HepG2 (cell line): ENCODE measurements at regions not wholly inside any gene's neighbourhood (a gene's known extent, or its start where the extent isn't known, plus 50 kb on each side); places are given as distances from the start of the nearest gene placed in this dataset.

Experiments used
- CCAR2 ChIP-seq: fragments of 200-400 bp; formaldehyde crosslinking; optimal IDR thresholded peaks from 2 replicates; pipeline ENCODE3; 2018; ENCODE audit warnings: low read depth, mild to moderate bottlenecking, low read length, moderate library complexity
- CHD4 ChIP-seq: fragments of 200-600 bp; sonication (generic); IDR thresholded peaks from 2 replicates; pipeline ENCODE4 v1.7.0; 2017; ENCODE audit warnings: mild to moderate bottlenecking, low read length, borderline replicate concordance
- DNMT3B ChIP-seq: conservative IDR thresholded peaks from 2 replicates; pipeline ENCODE4 v1.6.1; 2016; ENCODE audit warnings: missing biosample characterization, control low read depth
- GPBP1L1 ChIP-seq: sonication (generic); formaldehyde crosslinking; IDR thresholded peaks from 2 replicates; pipeline ENCODE4 v1.5.0; 2020; ENCODE audit warnings: mild to moderate bottlenecking, missing genetic modification reagents
- HNF1A ChIP-seq, 2 experiments: sonication (generic) in 1 of 2; formaldehyde crosslinking in 1 of 2; IDR thresholded peaks; 2 replicates each; pipeline versions ENCODE4 v1.4.0 to v1.6.1; 2016 to 2020; ENCODE audit warnings: borderline replicate concordance in 1 of 2, low read depth in 1 of 2, mild to moderate bottlenecking in 1 of 2, missing genetic modification reagents in 1 of 2
- HNRNPUL1 ChIP-seq: fragments of 200-400 bp; formaldehyde crosslinking; IDR thresholded peaks from 2 replicates; pipeline ENCODE4 v1.6.1; 2017; ENCODE audit warnings: low read depth, mild to moderate bottlenecking, low read length, moderate library complexity
- NAIF1 ChIP-seq: sonication (generic); formaldehyde crosslinking; IDR thresholded peaks from 2 replicates; pipeline ENCODE4 v1.5.0; 2020; ENCODE audit warnings: mild to moderate bottlenecking, missing genetic modification reagents, borderline replicate concordance
- NRL ChIP-seq: sonication (generic); formaldehyde crosslinking; IDR thresholded peaks from 2 replicates; pipeline ENCODE4 v1.5.0; 2020; ENCODE audit warnings: missing genetic modification reagents, mild to moderate bottlenecking, moderate library complexity, borderline replicate concordance
- RBM39 ChIP-seq: fragments of 200-400 bp; formaldehyde crosslinking; IDR thresholded peaks from one replicate; pipeline ENCODE4 v1.6.1; 2018; ENCODE audit warnings: antibody characterized with exemption, mild to moderate bottlenecking, low read depth, low read length; ENCODE audit not compliant: poor library complexity, severe bottlenecking
- RNF2 ChIP-seq: fragments of 450-650 bp; conservative IDR thresholded peaks from 2 replicates; pipeline ENCODE4 v1.6.1; 2016; ENCODE audit warnings: low read depth
- SMAD9 ChIP-seq: sonication (generic); formaldehyde crosslinking; IDR thresholded peaks from 2 replicates; pipeline ENCODE4 v1.5.1; 2020; ENCODE audit warnings: mild to moderate bottlenecking, missing genetic modification reagents
- SP1 ChIP-seq, 2 experiments: fragments of 450-650 bp in 1 of 2; sonication (generic) in 1 of 2; formaldehyde crosslinking in 1 of 2; IDR thresholded peaks; 2 replicates each; pipeline versions ENCODE4 v1.4.0 to v1.6.1; 2016 to 2020; ENCODE audit warnings: missing genetic modification reagents in 1 of 2
- TCF12 ChIP-seq, 2 experiments: fragments of 450-650 bp in 1 of 2; sonication (generic) in 1 of 2; formaldehyde crosslinking in 1 of 2; IDR thresholded peaks; 2 replicates each; pipeline versions ENCODE4 v1.6.1 to v1.8.0; 2017 to 2022; ENCODE audit warnings: antibody characterized with exemption in 1 of 2, mild to moderate bottlenecking in 1 of 2, missing genetic modification reagents in 1 of 2, moderate library complexity in 1 of 2
- TSC22D2 ChIP-seq: sonication (generic); formaldehyde crosslinking; IDR thresholded peaks from 2 replicates; pipeline ENCODE4 v1.5.1; 2020; ENCODE audit warnings: missing genetic modification reagents, mild to moderate bottlenecking, borderline replicate concordance
- ZNF382 ChIP-seq: sonication (generic); formaldehyde crosslinking; IDR thresholded peaks from 2 replicates; pipeline ENCODE4 v1.5.0; 2020; ENCODE audit warnings: missing genetic modification reagents, mild to moderate bottlenecking, borderline replicate concordance
- ZNF558 ChIP-seq: sonication (generic); formaldehyde crosslinking; IDR thresholded peaks from 2 replicates; pipeline ENCODE4 v1.9.0; 2022; ENCODE audit warnings: mild to moderate bottlenecking, missing genetic modification reagents, borderline replicate concordance
- ZSCAN31 ChIP-seq: sonication (generic); formaldehyde crosslinking; IDR thresholded peaks from 2 replicates; pipeline ENCODE4 v1.5.0; 2020; ENCODE audit warnings: low read depth, mild to moderate bottlenecking, missing genetic modification reagents
- TF ChIP-seq, protein P1 (sequence below): sonication (generic); formaldehyde crosslinking; IDR thresholded peaks from 2 replicates; pipeline ENCODE4 v1.4.0; 2020; ENCODE audit warnings: missing genetic modification reagents, borderline replicate concordance

DNA sequence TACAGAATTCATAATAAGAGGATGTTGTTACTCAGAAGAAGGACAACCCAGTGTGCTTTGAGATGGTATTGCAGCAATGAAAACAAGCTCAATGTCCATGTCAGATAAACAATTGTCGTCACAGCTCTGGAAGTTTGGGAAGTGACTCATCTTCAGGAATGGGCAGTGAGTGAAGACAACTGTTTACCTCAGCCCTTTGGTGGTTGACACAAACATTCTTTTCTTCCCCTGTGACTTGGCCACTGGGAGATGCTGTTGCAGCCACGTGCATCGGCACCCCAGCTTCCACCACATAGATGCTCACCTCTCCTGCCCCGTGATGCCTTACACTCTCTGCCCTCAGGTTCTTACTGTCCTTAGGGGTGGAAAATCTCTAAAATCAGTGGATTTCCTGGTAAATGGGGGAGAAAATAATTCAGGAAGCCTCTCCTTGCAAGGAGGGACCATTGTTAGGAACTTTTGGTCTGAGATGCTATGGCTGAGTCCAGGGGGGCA lies 114.1 kb upstream of the GALNT15 start (continued):
- TF ChIP-seq ZSCAN31 (CRISPR knock-in tag) (no peak; the same call in 1 of the 2 replicates), TSC22D2 (peak; percentile 38; the same call in 1 of the 2 replicates), HNRNPUL1 (no peak), CCAR2 (no peak), RNF2 (no peak), CHD4 (no peak; the same call in 1 of the 2 replicates), RBM39 (no peak), DNMT3B (CRISPR knock-in tag) (no peak; the same call in none of the 2 replicates), NRL (no peak), TCF12 (IDR thresholded peaks at IDR 0.05) (no peak), TCF12 (CRISPR knock-in tag; IDR thresholded peaks at IDR 0.05) (no peak), SP1 (IDR thresholded peaks at IDR 0.05) (no peak), SP1 (CRISPR knock-in tag; IDR thresholded peaks at IDR 0.05) (peak; percentile 43), NAIF1 (CRISPR knock-in tag) (no peak), ZNF382 (CRISPR knock-in tag) (no peak), HNF1A (IDR thresholded peaks at IDR 0.05; ENCODE audit: low read depth) (peak; percentile 69), HNF1A (CRISPR knock-in tag; IDR thresholded peaks at IDR 0.05; ENCODE audit: borderline replicate concordance) (peak; percentile 42; the same call in 1 of the 2 replicates), GPBP1L1 (CRISPR knock-in tag) (no peak), ZNF558 (CRISPR knock-in tag) (no peak), SMAD9 (CRISPR knock-in tag) (0 out of 2 replicates have a peak, but pooled peaks have one; percentile 13)
- TF ChIP-seq, protein P1, sequence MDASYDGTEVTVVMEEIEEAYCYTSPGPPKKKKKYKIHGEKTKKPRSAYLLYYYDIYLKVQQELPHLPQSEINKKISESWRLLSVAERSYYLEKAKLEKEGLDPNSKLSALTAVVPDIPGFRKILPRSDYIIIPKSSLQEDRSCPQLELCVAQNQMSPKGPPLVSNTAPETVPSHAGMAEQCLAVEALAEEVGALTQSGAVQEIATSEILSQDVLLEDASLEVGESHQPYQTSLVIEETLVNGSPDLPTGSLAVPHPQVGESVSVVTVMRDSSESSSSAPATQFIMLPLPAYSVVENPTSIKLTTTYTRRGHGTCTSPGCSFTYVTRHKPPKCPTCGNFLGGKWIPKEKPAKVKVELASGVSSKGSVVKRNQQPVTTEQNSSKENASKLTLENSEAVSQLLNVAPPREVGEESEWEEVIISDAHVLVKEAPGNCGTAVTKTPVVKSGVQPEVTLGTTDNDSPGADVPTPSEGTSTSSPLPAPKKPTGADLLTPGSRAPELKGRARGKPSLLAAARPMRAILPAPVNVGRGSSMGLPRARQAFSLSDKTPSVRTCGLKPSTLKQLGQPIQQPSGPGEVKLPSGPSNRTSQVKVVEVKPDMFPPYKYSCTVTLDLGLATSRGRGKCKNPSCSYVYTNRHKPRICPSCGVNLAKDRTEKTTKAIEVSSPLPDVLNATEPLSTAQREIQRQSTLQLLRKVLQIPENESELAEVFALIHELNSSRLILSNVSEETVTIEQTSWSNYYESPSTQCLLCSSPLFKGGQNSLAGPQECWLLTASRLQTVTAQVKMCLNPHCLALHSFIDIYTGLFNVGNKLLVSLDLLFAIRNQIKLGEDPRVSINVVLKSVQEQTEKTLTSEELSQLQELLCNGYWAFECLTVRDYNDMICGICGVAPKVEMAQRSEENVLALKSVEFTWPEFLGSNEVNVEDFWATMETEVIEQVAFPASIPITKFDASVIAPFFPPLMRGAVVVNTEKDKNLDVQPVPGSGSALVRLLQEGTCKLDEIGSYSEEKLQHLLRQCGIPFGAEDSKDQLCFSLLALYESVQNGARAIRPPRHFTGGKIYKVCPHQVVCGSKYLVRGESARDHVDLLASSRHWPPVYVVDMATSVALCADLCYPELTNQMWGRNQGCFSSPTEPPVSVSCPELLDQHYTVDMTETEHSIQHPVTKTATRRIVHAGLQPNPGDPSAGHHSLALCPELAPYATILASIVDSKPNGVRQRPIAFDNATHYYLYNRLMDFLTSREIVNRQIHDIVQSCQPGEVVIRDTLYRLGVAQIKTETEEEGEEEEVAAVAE (CRISPR knock-in tag): peak; percentile 90
